Ovary (tissue), 3 donors: ENCODE measurements at regions not wholly inside any gene's neighbourhood (a gene's known extent, or its start where the extent isn't known, plus 50 kb on each side); places are given as distances from the start of the nearest gene placed in this dataset.

Experiments used
- EP300 ChIP-seq: sonication (generic); formaldehyde crosslinking; IDR thresholded peaks from one replicate; pipeline ENCODE4 v1.6.1; 2017; ENCODE audit warnings: antibody characterized with exemption
- TF ChIP-seq, protein P1 (sequence below), 3 donors: fragments of 450-650 bp in 2 of 3; fragments of 200-600 bp in 1 of 3; IDR thresholded peaks; one replicate each; pipeline versions ENCODE4 v1.5.1 to v1.8.0; 2016 to 2022; ENCODE audit warnings: antibody characterized with exemption in 3 of 3, mild to moderate bottlenecking in 1 of 3
- donor health status: DM: no; HTN: no; CAD: no.

DNA sequence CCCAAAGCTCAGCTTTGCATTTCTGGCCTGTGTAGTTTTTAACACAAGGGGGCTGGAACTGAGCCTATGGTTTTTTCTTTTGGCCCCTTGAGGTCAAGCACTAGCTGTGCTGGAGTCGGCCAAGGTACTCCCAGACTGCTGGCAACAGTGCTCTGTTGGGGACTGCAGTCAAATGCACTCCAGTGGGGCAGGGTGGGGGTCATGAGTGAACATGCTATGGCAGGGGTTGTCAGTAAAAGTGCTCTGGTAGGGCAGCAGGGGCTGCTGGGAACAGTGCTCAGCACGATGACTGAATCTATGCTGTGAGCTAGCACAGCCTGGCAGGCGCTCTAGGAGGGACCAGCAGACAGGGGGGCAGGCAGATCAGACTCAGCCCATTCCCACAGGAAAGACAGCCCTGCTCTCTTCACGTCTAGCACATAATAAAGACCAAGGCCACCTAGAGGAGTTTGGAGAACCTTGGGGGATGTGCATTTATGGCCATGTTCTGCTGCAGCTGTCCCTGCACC, 55.0 kb upstream of the CERS6 start:
- TF ChIP-seq, protein P1, sequence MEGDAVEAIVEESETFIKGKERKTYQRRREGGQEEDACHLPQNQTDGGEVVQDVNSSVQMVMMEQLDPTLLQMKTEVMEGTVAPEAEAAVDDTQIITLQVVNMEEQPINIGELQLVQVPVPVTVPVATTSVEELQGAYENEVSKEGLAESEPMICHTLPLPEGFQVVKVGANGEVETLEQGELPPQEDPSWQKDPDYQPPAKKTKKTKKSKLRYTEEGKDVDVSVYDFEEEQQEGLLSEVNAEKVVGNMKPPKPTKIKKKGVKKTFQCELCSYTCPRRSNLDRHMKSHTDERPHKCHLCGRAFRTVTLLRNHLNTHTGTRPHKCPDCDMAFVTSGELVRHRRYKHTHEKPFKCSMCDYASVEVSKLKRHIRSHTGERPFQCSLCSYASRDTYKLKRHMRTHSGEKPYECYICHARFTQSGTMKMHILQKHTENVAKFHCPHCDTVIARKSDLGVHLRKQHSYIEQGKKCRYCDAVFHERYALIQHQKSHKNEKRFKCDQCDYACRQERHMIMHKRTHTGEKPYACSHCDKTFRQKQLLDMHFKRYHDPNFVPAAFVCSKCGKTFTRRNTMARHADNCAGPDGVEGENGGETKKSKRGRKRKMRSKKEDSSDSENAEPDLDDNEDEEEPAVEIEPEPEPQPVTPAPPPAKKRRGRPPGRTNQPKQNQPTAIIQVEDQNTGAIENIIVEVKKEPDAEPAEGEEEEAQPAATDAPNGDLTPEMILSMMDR (IDR thresholded peaks at IDR 0.05), result no peak
- no peak for TF ChIP-seq EP300
